Epidermal melanocyte (primary cell): ENCODE measurements at regions not wholly inside any gene's neighbourhood (a gene's known extent, or its start where the extent isn't known, plus 50 kb on each side); places are given as distances from the start of the nearest gene placed in this dataset.

Source experiments
- DNase-seq: peaks from one replicate; pipeline ENCODE4 v3.0.0; 2011; ENCODE audit warnings: low spot score; ENCODE audit not compliant: insufficient read length

DNA sequence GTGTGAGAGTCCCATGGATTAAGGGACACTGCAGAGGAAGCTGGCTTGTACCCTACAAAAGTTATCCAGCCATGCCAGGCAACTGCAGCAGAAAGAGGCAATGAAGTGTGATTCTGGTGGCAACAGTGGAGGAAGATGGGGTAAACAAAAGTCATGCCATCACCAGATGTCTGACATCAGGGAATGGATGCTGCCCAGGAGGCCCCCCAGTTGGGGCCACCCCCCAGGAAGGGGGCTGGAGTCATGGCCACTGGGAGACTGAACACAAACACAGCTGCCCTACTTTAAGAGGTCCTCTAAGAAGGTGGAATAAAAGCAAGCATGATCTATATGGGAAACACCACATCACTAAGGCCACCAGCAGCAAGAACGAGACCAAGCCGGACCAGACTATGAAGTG, 235.3 kb downstream of the KLF12 start:
- DNase-seq: no peak

DNA sequence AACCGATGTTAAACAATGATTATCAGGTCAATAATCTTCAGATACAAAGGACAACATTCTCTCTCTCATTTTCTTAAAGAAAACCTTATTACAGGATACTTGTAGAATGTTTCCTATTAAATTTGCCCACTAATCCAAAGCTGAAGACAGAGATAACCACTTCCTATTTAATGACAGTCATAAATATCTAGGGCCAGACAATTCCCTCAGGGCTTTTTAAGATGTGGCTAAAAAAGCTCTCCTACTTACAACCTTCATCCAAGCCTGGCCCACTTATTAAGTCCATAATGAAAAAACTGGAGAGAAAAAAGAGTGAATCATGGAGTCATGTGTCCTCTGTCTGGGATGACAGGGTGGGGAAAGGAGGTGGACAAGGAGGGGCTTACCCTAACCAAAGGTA, 235.9 kb downstream of the KLF12 start:
- DNase-seq: no peak

DNA sequence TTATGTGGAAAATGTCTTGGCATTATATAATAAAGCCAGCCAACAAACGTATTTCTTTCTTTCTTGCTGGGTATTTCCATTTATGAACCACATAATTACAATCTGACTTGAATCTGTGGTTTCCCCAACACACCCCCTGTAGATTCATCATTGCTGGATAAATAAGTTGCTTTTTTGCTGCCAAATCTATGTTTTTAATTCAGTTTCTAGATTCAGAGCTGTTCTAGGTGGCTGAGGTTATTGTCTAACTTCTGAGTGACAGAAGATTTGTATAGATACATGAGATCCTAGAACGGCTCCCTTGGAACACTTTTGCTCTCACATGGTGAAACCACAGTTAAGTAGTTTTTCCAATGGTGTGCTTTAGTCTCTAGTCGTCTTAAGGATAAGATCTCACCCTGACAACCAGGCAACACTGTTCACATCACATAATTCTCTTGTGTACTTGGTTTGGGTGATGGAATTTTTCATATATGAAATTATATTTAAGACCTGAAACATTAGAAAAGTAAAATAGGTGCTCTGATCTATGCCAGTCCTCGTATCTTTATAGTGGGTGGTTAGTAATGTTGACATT, 239.1 kb downstream of the KLF12 start:
- no peak for DNase-seq

DNA sequence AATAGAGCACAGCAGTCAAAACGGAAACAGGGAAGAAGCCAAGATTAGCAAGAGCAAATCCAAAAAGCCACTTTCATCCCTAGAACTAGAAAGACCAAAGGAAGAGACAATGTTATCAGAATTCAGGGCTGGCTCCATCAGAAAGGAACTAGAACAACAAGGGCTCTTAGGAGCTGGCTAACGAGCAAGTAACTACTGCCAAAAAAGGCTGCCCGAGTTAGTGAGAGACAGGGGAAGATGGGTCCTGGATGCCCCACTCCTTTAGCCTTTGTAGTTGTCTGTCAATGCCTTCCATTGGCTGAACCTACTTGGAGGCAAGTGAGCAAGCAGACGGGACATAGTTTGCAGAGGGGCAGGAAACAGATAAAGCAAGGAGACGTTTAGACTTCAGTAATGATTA, 240.4 kb downstream of the KLF12 start:
- no peak for DNase-seq

DNA sequence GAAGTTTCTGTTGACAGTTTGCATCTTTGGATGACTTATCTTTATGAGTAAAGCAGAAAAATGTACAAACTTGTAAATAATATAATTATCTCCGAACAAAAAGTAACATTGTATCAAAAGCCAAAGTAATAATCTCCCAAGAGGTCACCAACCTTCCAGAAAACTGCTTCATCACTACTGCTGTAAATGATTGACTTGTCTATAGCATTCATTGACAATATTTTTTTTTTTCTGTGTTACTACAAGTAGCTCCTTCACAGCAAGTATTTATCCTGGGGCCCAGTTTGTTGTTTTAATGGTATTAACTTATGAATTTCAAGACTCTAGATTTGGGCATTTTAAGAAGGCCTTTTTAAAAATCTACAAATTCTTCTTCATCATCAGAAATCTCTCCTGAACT, 242.4 kb downstream of the KLF12 start:
- no peak for DNase-seq

DNA sequence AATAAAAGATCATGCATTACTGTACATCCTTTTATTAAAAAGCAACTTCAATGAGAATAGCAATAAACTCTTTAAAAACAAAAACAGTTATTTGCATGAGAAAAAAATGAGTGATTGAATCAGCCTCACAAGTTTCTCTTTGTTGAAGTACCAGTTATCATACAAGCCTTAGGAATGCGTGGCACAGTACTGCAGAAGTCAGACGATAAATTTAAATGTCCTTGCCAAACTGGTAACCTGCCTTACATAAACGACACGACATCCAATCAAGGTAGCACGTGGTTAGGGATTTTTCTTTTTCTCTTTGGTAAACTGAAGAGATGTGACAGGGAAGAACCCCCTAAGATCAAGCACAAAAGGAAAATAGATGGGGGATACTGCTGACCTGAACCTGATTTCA, 251.0 kb downstream of the KLF12 start:
- DNase-seq: no peak

DNA sequence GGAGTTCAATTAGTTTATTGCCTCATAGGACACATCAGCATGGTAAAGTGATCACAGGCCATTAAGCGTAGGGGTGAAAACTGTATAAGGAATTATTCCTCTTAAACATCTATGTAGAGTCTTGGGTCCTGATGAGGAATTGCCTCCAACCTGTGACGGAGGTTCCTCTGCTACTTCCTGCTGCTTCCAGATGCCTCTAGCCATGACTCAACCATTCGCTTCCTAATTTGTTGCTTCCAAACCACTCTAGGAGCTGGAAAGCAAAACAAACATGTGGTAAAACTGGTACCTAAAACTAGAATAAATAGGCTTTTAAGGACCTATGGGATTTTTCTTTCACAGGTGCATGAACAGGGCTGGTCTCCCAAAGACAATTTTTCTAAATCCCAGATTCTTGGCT, 253.8 kb downstream of the KLF12 start:
- no peak for DNase-seq

DNA sequence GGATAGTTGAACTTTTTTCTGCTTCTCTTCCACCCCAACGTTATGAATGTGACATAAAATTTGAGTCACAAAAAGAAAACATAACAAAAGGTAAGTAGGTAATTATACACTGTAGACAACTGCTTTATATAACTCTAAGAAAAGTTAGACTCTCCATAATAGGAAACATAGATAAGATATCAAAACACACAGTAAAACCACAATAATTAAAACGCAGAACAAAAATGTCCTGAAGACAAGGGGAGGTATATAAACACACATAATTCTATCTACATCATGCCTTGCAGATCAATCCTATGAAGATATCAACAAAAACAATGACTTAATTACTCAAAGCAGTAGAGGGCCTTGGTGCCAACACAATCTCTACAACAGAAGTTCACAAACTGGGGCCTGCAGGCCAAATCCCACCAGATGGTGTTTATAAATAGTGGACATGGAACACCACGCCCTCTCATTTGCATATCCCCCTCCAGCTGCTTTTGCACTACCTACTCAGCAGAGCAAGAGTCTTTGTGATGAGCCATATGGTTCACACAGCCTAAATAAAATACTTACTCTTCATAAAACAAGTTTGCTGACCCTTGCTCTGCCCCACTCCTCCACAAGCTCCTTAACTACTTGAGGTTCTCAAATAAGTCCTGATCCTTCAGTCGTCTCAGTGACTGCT, 254.7 kb downstream of the KLF12 start:
- DNase-seq: no peak

DNA sequence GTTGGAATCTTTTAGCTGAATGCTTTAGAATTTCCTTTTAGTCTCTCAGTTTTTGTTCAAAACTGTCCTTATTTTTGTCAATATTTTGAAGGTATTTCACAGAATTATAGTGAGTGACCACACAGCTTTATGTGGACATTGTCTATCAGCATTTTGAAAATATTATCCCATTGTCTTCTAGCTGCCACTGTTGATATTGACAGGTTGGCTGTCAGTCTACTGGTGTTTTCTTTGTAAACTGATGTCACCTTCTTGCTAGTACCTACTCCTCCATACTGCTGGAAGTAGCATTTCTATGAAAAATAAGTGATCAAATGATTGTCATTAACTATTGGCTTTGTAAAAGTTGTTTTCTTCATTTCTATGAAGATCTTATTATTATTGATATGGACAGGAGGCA, 256.8 kb downstream of the KLF12 start:
- no peak for DNase-seq

DNA sequence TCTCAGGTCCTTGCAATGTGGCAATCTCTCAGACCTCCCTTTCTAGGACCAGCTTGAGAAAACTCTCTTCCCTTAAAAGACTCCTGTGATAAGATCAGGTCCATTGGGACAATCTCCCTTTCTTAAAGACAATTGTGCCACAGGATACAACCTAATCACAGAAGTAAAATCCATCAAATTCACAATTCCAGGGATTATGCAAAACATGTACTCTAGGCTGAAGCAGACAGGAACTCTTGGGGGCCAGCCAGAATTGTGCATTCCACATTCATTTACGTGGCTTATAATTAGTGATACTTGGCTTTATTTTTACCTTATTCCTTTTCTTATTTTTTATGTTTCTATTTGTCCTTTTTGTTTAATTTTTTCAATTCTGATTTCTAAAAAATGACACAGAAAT, 257.9 kb downstream of the KLF12 start:
- DNase-seq: no peak

DNA sequence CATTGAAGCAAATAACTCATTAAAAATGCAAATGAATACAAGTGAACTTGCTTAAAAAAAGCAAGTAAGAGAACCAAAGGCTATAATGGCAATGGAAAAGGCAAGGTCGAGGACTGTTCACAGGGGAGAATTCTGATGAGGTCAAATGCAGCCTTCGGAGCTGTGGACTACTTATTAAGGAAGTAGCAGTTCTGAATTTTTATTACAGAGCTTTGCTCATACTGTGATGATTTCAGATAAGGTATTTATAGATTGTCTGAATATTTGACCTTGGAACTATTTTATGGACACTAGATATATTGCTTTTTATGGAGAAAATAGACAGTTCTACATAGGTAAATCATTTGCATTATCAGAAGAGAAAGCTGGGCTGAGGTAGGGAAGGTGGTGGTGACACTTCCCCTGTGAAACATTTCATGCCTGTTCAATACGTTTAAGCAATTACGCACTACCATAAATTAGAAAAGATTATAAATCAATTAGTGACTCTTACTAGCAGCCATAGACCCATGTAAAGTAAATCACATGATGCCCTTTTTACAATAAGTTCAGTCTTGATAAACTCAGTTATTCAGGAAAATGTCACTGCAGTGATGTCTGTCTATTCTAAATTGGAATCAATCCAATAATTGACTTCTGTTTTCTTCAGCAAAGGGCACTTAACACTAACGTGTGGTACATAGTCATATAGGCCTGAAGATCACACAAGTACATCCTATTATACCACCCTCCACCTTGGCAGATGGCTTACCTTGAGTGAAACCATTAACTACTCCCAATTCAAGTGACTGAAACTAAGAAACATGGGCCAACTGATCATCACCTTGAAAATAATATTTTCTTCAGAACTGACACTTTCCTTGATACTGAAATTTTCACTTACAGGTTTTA, 260.0 kb downstream of the KLF12 start:
- no peak for DNase-seq

DNA sequence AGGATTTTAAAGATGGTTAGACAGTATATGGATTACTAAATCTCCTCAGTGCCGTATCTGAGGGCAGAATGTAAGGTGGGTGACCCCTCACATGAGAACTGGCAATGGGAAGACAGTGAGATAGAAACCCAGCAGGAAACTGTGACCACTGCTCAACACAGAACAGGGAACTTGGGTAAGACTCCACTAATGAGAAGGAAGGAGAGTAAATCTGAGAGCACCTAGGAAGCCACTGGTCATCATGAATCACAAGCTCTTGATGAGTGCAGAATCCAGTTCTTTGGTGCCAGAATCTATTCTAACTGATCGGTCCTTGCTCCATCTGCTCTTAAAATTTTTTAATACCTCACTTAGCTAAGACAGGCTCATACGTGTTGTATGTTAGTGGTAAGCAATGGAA, 261.8 kb downstream of the KLF12 start:
- DNase-seq: no peak

DNA sequence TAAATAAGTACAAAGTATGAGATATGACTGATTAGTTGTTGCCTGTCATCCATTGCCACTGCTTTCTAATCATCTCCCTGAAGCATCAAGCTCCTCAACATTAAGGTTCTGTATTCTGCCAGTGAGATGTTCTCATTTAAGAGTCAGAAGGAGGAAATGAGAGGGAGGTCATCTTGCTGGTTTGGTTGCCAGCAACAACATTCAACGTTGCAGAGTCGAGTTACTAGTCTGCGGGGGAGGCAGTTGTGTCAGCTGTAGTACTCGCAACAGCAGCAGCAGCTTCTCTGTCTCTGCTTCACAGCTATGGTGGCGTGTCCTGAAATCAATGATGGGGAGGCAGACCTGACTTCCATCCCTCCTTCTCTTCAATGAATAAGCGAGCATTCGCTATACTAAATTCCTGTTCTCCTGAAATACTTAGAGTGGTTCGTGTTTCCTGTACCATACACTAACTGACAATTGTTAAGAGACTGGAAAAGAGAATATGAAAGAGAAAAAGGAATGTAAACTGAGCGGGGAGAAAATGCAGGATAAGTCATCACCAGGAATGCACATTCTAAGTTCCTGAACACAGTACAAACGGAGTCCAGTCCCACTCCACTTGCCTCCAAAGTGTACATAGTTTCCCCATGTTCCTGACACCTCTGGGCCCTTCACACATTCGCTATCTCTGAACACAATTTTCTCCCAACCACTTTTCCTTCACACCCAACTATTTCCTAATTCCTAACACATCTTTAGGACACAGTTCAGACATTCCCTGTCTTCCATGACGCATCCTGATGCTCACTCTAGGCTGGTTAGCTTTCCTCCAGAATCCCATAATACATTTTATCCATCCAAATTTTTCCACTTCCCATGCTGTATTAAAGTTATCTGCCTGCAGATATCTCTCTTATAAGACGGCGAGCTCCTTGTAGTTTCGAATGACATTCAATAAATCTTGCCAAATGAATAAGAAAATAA, 263.0 kb downstream of the KLF12 start:
- DNase-seq: no peak

DNA sequence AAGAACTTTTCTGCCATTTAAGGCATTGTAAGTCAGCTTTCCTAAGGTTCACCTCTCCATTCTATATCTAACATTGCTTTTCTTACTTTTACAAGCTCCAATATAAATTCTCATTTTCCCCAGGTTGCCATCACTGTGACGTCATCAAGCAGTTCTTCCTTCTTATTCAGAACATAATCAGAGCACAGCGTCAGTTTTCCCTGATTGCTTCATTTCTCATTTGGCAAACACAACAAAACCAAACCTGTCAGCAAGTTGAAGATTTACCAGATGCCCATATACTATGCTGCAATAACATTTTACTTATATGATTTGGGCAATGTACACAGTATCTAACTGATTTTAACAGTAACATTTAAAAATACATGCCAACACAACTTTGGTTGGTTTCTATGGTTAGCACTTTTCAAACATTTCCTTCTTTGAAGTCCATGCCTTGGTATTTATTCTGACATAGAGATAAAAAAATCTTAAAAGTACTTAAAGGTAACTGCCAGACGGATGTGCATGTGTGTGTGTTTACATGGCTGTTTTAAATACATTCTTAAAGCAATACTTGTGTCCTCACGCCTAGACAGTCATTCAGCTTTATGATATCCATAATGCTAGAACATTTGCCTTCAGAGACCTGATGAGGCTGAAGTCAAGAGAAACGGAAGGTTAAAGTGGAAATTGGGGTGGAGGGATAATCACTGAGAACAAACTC, 264.0 kb downstream of the KLF12 start:
- DNase-seq: no peak

DNA sequence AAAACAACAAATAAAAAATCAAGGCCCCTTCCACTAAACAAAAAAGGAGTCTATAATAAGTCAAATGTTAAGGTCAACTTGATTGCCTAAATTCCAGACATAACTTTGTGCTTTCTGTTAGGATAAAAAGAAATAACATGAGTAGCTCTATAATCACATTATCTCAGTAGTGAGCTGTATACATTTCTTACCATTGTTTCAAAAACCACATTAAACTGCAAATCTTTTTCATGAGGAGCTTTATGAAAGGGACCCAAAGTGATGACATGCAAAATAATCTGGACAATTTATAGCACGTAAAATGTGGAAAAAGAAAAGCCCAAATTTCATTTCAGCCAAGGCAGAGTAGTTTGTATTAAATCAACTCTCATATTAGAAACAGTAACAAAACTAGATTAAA, 269.2 kb downstream of the KLF12 start:
- DNase-seq: no peak

DNA sequence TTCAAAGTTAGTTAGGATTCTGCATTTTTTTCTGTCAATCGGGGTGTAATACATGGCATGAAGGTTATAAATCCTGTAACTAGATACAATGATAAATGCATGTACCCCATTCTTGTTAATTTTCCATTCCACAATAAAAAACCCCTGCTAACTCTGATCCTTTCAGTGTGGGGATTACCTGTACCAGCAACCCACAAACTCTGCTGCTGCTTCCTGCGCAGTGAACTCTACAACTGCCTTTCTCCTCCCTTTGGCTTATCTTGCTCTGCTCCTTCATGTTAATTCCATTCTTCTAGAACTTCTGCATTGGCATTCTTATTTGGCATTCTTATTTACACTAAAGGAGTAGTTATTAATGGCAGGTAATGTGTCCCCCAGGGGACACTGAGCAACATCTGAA, 273.1 kb downstream of the KLF12 start:
- DNase-seq: no peak

DNA sequence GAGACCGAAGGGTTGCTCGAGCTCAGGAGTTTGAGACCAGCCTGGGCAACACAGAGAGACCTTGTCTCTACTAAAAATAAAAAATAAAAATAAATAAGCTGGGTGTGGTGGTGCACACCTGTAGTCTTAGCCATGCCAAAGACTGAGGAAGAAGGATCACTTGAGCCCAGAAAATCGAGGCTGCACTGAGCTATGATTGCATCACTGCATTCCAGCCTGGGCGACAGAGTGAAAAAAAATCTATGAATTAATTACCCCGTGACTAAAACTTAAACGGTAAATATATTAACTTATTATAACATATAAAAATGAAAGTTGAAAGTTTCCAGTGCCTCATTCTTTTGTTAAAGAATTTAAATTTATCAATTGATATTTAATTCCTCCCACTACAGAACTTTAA, 273.7 kb downstream of the KLF12 start:
- DNase-seq: no peak

DNA sequence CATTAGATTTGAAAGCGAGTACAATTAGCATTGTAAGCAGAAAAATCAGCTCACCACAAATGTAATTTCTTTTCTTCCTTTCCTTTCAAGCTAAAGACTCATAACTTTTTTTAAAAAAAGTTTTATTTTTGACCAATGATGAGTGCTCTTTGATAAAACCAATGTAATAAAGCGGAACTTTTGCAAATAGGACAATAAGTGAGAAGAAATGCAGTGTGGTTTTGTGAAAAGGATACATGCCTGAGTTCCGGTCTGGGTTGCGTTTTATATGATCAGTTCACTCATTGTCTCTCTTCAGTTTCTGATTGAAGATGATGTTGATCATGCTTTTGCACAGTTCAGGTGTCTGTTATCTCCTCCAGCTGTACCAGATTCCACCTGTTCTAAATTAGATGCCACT, 274.4 kb downstream of the KLF12 start:
- no peak for DNase-seq

DNA sequence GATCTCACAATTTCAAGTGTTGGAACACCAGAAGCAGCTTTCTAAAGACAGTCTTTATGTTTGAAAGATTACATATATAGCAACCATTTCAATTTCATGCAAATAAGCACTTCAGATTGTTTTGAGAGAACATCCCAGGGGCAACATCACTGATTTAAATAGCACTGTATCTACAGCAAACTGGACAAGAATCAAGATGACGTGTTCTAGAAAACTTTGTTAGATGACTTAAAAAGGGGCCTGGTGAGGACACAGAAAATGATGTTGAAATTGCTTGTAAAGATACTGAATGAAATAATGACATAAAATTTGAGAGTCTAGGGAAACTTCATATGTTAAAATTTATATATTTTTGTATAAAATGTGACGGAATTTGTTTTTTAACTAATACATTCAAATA, 277.1 kb downstream of the KLF12 start:
- DNase-seq: no peak

DNA sequence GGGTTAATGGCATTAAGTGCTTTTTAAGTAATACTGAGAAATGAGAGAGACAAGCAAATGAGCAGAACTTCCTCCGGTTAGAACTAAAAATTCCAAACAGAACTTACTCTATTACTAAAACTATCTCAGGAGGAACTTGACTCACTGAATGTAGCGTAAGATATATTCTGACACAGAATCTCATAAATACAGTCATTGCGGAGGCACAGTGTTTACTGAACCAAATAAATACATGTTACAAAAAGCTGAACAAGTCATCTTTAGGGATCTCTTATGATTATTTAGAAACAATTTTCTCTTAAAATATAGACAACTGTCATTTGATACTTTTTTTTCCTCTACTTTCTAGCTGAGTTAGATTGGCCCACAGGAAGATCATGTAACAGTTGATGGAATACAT, 283.1 kb downstream of the KLF12 start:
- DNase-seq: no peak
